ENCODE measurements at regions not wholly inside any gene's neighbourhood (a gene's known extent, or its start where the extent isn't known, plus 50 kb on each side); places are given as distances from the start of the nearest gene placed in this dataset.

- Mint-ChIP-seq H3K4me3 (no peak overlapping the region), H3K4me1 (no peaks in the 10 kb centered on the region), H3K9me3 (peaks cover 1% of the 10 kb centered on the region), H3K27me3 (ENCODE audit: low read depth) (no peaks in the 10 kb centered on the region), H3K36me3 (no peaks in the 10 kb centered on the region), H3K27ac (no peak overlapping the region)
- no peak for TF ChIP-seq ZNF219 (CRISPR knock-in tag; IDR thresholded peaks at IDR 0.05; ENCODE audit: borderline replicate concordance)
- TF ChIP-seq ZNF232 (CRISPR knock-in tag; IDR thresholded peaks at IDR 0.05): no peak
- TF ChIP-seq ZSCAN18 (CRISPR knock-in tag; IDR thresholded peaks at IDR 0.05): no peak
- TF ChIP-seq JUN (CRISPR knock-in tag; IDR thresholded peaks at IDR 0.05): no peak
- no peak for TF ChIP-seq HMGA2 (CRISPR knock-in tag; IDR thresholded peaks at IDR 0.05)
- no peak for TF ChIP-seq JAZF1 (CRISPR knock-in tag; IDR thresholded peaks at IDR 0.05)
- TF ChIP-seq RELA (CRISPR knock-in tag; IDR thresholded peaks at IDR 0.05; ENCODE audit: borderline replicate concordance): no peak
- TF ChIP-seq NR3C1 (CRISPR knock-in tag; conservative IDR thresholded peaks at IDR 0.05; ENCODE audit: low read depth): no peak
- no peak for TF ChIP-seq RORB (CRISPR knock-in tag; IDR thresholded peaks at IDR 0.05)
- no peak for TF ChIP-seq ZNF281 (CRISPR knock-in tag; IDR thresholded peaks at IDR 0.05)
- TF ChIP-seq NFATC4 (CRISPR knock-in tag; IDR thresholded peaks at IDR 0.05): no peak
- no peak for TF ChIP-seq NR2C2 (CRISPR knock-in tag; IDR thresholded peaks at IDR 0.05)
- no peak for TF ChIP-seq FOXJ3 (CRISPR knock-in tag; IDR thresholded peaks at IDR 0.05; ENCODE audit: borderline replicate concordance)
- no peak for TF ChIP-seq IRF2 (CRISPR knock-in tag; IDR thresholded peaks at IDR 0.05; ENCODE audit: borderline replicate concordance, low read depth)
- DNase-seq (ENCODE audit: low spot score) (no peak), ATAC-seq (no peak)
- ChIA-PET POLR2A (no interaction called here), CTCF (no interaction called here)
Measured at GRCh38 chr5:8366266-8366665, 497.3 kb downstream of the MTRR start.

DNA sequence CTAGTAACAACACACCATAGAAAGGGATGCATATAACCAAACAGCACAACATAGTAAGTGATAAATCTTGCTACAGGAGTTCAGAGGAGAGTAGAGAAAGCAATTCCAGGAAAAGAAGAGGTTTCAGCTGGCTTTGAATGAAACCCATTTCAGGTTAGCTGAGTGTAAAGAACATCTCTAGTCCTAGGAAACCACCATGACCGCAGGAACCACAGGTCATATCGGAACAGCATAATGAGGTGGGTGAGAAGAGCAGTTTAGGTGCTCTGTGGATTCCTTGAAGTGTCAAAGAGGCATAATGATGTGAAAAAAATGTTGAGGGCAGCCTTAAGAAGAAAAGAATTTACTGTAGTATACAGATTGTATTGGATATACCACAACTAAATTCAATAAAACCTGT, 507.5 kb downstream of the MTRR start:
- no peaks in the 10 kb centered on the region for H3K36me3 Mint-ChIP-seq
- H3K27ac Mint-ChIP-seq: no peak overlapping the region
- ChIA-PET POLR2A (no interaction called here), CTCF (no interaction called here)
- peaks cover 16% of the 10 kb centered on the region for H3K9me3 Mint-ChIP-seq
- ATAC-seq (no peak), DNase-seq (ENCODE audit: low spot score) (no peak)
- no peaks in the 10 kb centered on the region for H3K27me3 Mint-ChIP-seq (ENCODE audit: low read depth)
- no peak overlapping the region for H3K4me3 Mint-ChIP-seq
- no peaks in the 10 kb centered on the region for H3K4me1 Mint-ChIP-seq
- TF ChIP-seq ATF6 (CRISPR knock-in tag; IDR thresholded peaks at IDR 0.05) (no peak), E2F1 (CRISPR knock-in tag; IDR thresholded peaks at IDR 0.05) (no peak), ZNF671 (CRISPR knock-in tag; IDR thresholded peaks at IDR 0.05) (no peak), MXD4 (CRISPR knock-in tag; IDR thresholded peaks at IDR 0.05; ENCODE audit: borderline replicate concordance) (no peak), TCF7 (CRISPR knock-in tag; IDR thresholded peaks at IDR 0.05; ENCODE audit: low read depth) (no peak), ZNF121 (CRISPR knock-in tag; IDR thresholded peaks at IDR 0.05) (no peak), AR (CRISPR knock-in tag; IDR thresholded peaks at IDR 0.05) (no peak), ZNF232 (CRISPR knock-in tag; IDR thresholded peaks at IDR 0.05) (no peak)
- TF ChIP-seq, protein P1, sequence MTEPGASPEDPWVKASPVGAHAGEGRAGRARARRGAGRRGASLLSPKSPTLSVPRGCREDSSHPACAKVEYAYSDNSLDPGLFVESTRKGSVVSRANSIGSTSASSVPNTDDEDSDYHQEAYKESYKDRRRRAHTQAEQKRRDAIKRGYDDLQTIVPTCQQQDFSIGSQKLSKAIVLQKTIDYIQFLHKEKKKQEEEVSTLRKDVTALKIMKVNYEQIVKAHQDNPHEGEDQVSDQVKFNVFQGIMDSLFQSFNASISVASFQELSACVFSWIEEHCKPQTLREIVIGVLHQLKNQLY (CRISPR knock-in tag; IDR thresholded peaks at IDR 0.05): no peak
- TF ChIP-seq, protein P2, sequence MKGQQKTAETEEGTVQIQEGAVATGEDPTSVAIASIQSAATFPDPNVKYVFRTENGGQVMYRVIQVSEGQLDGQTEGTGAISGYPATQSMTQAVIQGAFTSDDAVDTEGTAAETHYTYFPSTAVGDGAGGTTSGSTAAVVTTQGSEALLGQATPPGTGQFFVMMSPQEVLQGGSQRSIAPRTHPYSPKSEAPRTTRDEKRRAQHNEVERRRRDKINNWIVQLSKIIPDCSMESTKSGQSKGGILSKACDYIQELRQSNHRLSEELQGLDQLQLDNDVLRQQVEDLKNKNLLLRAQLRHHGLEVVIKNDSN (CRISPR knock-in tag; IDR thresholded peaks at IDR 0.05): no peak
